ENCODE measurements at regions not wholly inside any gene's neighbourhood (a gene's known extent, or its start where the extent isn't known, plus 50 kb on each side); places are given as distances from the start of the nearest gene placed in this dataset.

GRCh38 chr20:20796766-20797440, 84.5 kb upstream of the RALGAPA2 start:
- intact Hi-C loops (cut with DNase I; ENCODE audit: low total_unique reads) = no loop called here
- Histone ChIP-seq H3K4me3 (no peak overlapping the region), H3K4me1 (no peaks in the 10 kb centered on the region), H3K27me3 (no peaks in the 10 kb centered on the region), H3K36me3 (no peaks in the 10 kb centered on the region), H3K27ac (no peak overlapping the region), H3K9me3 (no peaks in the 10 kb centered on the region)
- TF ChIP-seq POLR2AphosphoS5 (IDR thresholded peaks at IDR 0.05) (no peak), POLR2A (IDR thresholded peaks at IDR 0.05) (no peak), CTCF (IDR thresholded peaks at IDR 0.05) (no peak)
- DNase-seq (ENCODE audit: low spot score in 2 of 2) = no peak

- DNase-seq (ENCODE audit: low spot score in 2 of 2) = no peak
- Histone ChIP-seq H3K9me3 (no peaks in the 10 kb centered on the region), H3K27me3 (no peaks in the 10 kb centered on the region), H3K36me3 (no peaks in the 10 kb centered on the region), H3K4me1 (no peaks in the 10 kb centered on the region), H3K4me3 (no peak overlapping the region), H3K27ac (no peak overlapping the region)
- no peak for TF ChIP-seq POLR2A (IDR thresholded peaks at IDR 0.05)
- no peak for TF ChIP-seq POLR2AphosphoS5 (IDR thresholded peaks at IDR 0.05)
- TF ChIP-seq CTCF (IDR thresholded peaks at IDR 0.05) = no peak
- intact Hi-C loops (cut with DNase I; ENCODE audit: low total_unique reads) = no loop called here
Measured at GRCh38 chr20:20795721-20796120, 83.3 kb upstream of the RALGAPA2 start.

GRCh38 chr20:20795119-20795518, 82.7 kb upstream of the RALGAPA2 start:
- H3K27ac ChIP-seq = no peak overlapping the region
- intact Hi-C loops (cut with DNase I; ENCODE audit: low total_unique reads) = no loop called here
- no peaks in the 10 kb centered on the region for H3K9me3 ChIP-seq
- no peak for TF ChIP-seq CTCF (IDR thresholded peaks at IDR 0.05)
- TF ChIP-seq POLR2AphosphoS5 (IDR thresholded peaks at IDR 0.05) = no peak
- TF ChIP-seq POLR2A (IDR thresholded peaks at IDR 0.05) = no peak
- H3K36me3 ChIP-seq = no peaks in the 10 kb centered on the region
- H3K27me3 ChIP-seq = no peaks in the 10 kb centered on the region
- DNase-seq (ENCODE audit: low spot score in 2 of 2) = no peak
- H3K4me1 ChIP-seq = no peaks in the 10 kb centered on the region
- no peak overlapping the region for H3K4me3 ChIP-seq

- H3K4me1 ChIP-seq = no peaks in the 10 kb centered on the region
- H3K36me3 ChIP-seq = no peaks in the 10 kb centered on the region
- no peak for DNase-seq (ENCODE audit: low spot score in 2 of 2)
- H3K27ac ChIP-seq = no peak overlapping the region
- no peaks in the 10 kb centered on the region for H3K27me3 ChIP-seq
- no peak overlapping the region for H3K4me3 ChIP-seq
- TF ChIP-seq POLR2AphosphoS5 (IDR thresholded peaks at IDR 0.05) (no peak), CTCF (IDR thresholded peaks at IDR 0.05) (no peak), POLR2A (IDR thresholded peaks at IDR 0.05) (no peak)
- intact Hi-C loops (cut with DNase I; ENCODE audit: low total_unique reads) = no loop called here
- no peaks in the 10 kb centered on the region for H3K9me3 ChIP-seq
Measured at GRCh38 chr20:20793591-20793990, 81.1 kb upstream of the RALGAPA2 start.

- DNase-seq (ENCODE audit: low spot score in 2 of 2) = peak; percentile 40 to 66
- no peaks in the 10 kb centered on the region for H3K36me3 ChIP-seq
- intact Hi-C loops (cut with DNase I; ENCODE audit: low total_unique reads) = no loop called here
- no peaks in the 10 kb centered on the region for H3K4me1 ChIP-seq
- no peaks in the 10 kb centered on the region for H3K27me3 ChIP-seq
- H3K9me3 ChIP-seq = no peaks in the 10 kb centered on the region
- H3K4me3 ChIP-seq = peak overlapping the region in 1 of 3 donors; percentile 40
- peak overlapping the region in 1 of 2 donors; percentile 52 for H3K27ac ChIP-seq
- TF ChIP-seq CTCF (IDR thresholded peaks at IDR 0.05) = no peak
- TF ChIP-seq POLR2AphosphoS5 (IDR thresholded peaks at IDR 0.05) = no peak
Measured at GRCh38 chr20:20791664-20792568, 79.5 kb upstream of the RALGAPA2 start.

All from breast epithelium (tissue), 4 donors.